Stimulated activated naive CD8-positive, alpha-beta T cell treated with anti-CD3 and anti-CD28 coated beads, Interleukin-15, Interleukin-2, amounts not matched to agents 100 ng/mL and 50 ng/mL, for 24 hours (primary cell): ENCODE measurements at regions not wholly inside any gene's neighbourhood (a gene's known extent, or its start where the extent isn't known, plus 50 kb on each side); places are given as distances from the start of the nearest gene placed in this dataset.
"Not testable (repeated sequence)": the region's sequence is repeated elsewhere in the genome, so short reads cannot be mapped to it uniquely, and the experiment has no call there.

ENCODE experiments used
- H3K27ac Mint-ChIP-seq: one replicate; pipeline ENCODE4 v1.8.0; 2021; ENCODE audit warnings: mild to moderate bottlenecking, mixed read lengths
- H3K27me3 Mint-ChIP-seq: one replicate; pipeline ENCODE4 v1.8.0; 2021; ENCODE audit warnings: mixed read lengths
- H3K36me3 Mint-ChIP-seq: one replicate; pipeline ENCODE4 v1.8.0; 2021; ENCODE audit warnings: low read depth, mixed read lengths
- H3K4me1 Mint-ChIP-seq: one replicate; pipeline ENCODE4 v1.8.0; 2021; ENCODE audit warnings: low read depth, mixed read lengths
- H3K4me3 Mint-ChIP-seq: one replicate; pipeline ENCODE4 v1.8.0; 2021; ENCODE audit warnings: mild to moderate bottlenecking, mixed read lengths
- H3K9me3 Mint-ChIP-seq: one replicate; pipeline ENCODE4 v1.8.0; 2021; ENCODE audit warnings: mixed read lengths

DNA sequence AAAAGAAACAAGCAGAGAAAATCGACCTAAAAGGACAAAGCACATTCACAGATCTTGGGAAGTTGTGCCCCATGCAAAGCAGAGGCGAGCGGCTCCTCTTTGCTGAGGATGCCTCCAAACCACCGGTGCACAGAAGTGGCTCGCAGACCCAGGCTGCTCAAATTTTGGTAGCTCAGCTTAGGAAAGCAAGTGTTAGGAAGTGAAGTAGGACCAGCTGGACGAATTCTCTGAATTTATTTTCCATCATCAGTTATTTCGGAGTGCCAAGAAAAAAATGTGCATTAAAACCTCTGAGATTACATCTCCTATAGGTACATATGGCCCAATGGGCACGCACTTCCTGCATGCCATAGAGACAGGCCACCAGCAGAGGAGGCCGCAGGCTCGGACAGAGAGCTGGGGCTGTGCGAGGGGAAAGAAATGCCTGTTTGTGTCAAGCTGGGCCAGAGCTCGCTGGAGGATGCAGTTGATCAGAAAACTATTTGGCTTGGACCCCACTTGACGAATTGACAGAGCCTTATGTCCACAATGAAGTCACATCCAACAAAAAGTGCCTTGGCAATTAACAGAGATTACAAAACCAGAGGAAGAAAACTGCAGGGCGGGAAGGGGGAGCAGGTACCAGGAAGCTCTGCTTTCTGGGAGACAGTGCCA lies 122.3 kb upstream of the LYZL2 start:
- Mint-ChIP-seq H3K27ac (peak overlapping the region; percentile 64), H3K27me3 (peaks cover 7% of the 10 kb centered on the region), H3K36me3 (no peaks in the 10 kb centered on the region), H3K9me3 (no peaks in the 10 kb centered on the region), H3K4me3 (peak overlapping the region; percentile 47), H3K4me1 (peaks cover 41% of the 10 kb centered on the region)

DNA sequence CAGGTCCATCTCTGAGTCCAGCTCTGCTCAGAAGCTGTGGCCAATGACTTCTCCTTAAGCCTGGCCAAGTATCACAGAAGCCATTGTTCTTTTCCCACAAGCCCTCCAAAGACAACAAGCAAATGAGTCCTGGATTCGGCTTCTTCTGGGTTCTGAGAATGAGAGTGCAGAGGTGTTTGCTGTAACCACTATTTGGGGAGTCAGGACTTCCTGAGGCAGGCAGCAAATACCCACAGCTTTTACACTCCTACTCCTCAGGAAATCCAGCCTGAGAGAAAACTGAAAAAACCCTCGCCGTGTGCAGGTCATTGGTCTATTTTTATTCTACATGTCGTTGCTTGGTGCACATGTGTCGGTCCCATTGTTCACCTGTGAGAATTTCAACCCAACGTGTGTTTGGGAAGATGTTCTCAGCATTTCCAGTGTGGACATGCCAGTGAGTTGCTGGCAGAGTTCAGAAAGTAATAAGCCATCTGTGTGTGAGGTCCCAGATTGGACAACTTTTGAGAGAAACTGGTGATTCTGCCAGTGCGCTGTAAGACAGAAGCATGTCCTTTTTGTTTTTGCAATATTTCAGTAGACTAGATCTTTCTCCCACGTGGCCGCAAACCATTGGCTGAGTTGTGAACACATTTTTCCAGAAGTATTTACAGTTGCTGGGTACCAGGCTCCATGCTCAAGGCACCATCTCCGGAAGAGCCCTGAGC lies 121.6 kb upstream of the LYZL2 start:
- peak overlapping the region; percentile 47 for H3K4me3 Mint-ChIP-seq
- peak overlapping the region; percentile 64 for H3K27ac Mint-ChIP-seq
- H3K27me3 Mint-ChIP-seq = peaks cover 7% of the 10 kb centered on the region
- H3K36me3 Mint-ChIP-seq = no peaks in the 10 kb centered on the region
- H3K4me1 Mint-ChIP-seq = peaks cover 45% of the 10 kb centered on the region
- no peaks in the 10 kb centered on the region for H3K9me3 Mint-ChIP-seq

DNA sequence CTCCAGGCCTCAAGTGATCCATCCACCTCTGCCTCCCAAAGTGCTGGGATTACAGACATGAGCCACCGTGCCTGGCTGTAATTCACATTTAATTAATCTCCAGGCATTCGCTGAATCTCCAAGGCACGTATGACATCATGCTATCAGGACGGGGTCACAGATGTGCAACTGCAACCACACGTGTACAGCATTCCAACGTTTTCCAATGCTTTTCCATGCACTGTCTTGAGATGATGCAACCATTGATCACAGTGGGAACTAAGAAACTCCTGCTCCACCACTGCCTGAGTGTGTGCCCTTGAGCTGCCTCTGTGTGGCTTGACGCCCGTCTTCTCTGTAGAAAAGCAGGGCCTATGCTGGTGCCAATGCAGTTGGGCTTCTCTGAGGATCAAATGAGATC lies 119.8 kb upstream of the LYZL2 start:
- peaks cover 7% of the 10 kb centered on the region for H3K27me3 Mint-ChIP-seq
- peaks cover 48% of the 10 kb centered on the region for H3K4me1 Mint-ChIP-seq
- H3K36me3 Mint-ChIP-seq = no peaks in the 10 kb centered on the region
- H3K27ac Mint-ChIP-seq = no peak overlapping the region
- no peak overlapping the region for H3K4me3 Mint-ChIP-seq
- no peaks in the 10 kb centered on the region for H3K9me3 Mint-ChIP-seq

DNA sequence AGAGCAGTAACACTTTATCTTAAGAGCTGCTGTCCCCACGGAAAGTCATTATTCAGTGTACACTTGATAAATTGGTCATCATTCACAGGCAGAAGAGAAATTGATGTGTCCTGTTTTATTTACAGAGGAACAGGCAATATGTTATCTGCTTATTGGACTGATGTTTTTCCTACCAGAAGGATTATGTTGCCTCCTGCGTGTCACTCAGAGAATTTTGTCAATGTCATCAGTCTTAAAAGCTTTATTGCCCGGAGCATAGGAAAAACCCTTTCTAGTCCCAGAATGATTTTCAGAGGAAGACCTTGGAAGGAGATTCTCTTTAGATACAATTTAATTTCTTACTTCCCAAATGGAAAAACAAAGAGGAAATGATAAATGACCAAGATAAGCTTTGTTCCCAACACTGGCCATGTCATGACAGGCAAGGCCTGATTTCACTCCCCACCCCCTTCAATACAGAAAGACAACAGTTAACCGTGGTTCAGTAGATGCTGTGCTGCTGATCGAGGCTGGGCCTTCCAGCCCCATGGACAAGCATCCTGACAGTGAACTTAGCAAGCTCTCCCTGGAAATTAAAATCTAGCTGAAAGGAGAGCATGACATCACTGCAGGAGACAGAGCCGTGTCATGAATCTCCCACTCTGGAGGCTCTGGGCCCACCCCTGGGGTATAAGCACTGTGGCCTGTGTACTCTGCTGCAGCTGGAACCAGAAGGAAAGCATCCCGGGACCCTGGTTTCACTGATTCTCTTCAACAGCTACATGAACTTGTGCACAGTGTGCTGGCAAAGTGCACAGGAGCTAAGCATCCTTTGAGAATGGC lies 118.8 kb upstream of the LYZL2 start:
- Mint-ChIP-seq H3K4me1 (peaks cover 48% of the 10 kb centered on the region), H3K27ac (peak overlapping the region; percentile 1), H3K4me3 (no peak overlapping the region), H3K27me3 (peaks cover 7% of the 10 kb centered on the region), H3K9me3 (no peaks in the 10 kb centered on the region), H3K36me3 (no peaks in the 10 kb centered on the region)

DNA sequence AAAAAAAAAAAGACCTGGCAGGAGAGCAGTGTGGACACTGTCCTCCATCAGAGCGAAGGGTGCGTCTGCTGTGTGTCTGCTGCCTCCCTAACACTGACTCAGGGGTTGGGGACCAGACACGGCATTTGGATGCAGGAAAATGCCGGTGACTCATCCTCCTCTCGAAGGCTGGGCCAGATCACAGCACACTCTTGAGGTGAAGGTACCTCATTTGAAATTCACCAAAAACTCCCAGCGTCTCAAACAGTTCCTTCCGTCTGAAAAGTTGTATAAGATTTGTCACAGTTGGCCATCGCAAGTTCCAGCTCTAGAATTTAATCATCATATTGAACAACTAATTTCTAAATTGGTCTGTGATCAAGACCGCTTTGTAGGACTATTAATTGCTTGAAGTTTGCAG lies 118.1 kb upstream of the LYZL2 start:
- Mint-ChIP-seq H3K9me3 (no peaks in the 10 kb centered on the region), H3K4me1 (peaks cover 52% of the 10 kb centered on the region), H3K36me3 (no peaks in the 10 kb centered on the region), H3K27me3 (peaks cover 7% of the 10 kb centered on the region), H3K27ac (peak overlapping the region; percentile 67), H3K4me3 (no peak overlapping the region)

DNA sequence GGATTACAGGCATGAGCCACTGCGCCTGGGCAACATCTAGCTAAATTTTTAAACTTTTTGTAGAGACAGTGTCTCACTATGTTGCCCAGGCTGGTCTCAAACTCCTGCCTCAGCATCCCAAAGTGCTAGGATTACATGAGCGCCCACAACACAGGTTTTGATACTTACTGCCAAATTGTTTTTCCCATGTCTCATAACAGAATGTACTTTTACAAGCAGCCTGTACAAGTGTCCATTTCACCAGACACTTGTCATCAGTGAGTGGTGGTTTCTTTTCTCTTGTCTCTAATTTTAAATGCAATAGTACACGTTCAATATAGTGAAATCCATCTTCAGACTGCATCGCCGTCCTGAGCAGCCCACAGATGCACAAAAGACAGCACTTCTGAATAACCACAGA lies 116.4 kb upstream of the LYZL2 start:
- Mint-ChIP-seq H3K4me3 (no peak overlapping the region), H3K27ac (peak overlapping the region; percentile 32), H3K4me1 (peaks cover 53% of the 10 kb centered on the region), H3K36me3 (no peaks in the 10 kb centered on the region), H3K9me3 (no peaks in the 10 kb centered on the region), H3K27me3 (peaks cover 4% of the 10 kb centered on the region)

DNA sequence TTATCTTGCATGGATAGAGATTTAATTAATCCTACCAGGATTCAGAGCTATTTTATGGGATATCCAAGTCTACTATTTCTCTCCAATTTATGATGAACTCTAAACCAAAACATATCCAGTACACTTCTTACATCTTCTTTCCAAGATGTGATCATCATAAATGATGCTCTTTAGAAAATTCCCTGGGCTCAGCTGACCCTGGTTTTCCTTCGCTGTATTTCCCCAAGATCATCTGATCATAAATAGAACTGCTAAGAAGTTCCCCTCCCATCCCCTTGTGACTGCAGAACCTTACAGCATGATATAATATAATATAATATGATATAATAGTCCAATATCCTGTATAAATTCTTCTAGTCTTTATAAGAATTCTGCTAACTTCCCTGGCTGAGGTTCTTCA lies 114.6 kb upstream of the LYZL2 start:
- H3K4me1 Mint-ChIP-seq = peaks cover 41% of the 10 kb centered on the region
- H3K4me3 Mint-ChIP-seq = no peak overlapping the region
- no peak overlapping the region for H3K27ac Mint-ChIP-seq
- H3K36me3 Mint-ChIP-seq = no peaks in the 10 kb centered on the region
- no peaks in the 10 kb centered on the region for H3K27me3 Mint-ChIP-seq
- no peaks in the 10 kb centered on the region for H3K9me3 Mint-ChIP-seq

DNA sequence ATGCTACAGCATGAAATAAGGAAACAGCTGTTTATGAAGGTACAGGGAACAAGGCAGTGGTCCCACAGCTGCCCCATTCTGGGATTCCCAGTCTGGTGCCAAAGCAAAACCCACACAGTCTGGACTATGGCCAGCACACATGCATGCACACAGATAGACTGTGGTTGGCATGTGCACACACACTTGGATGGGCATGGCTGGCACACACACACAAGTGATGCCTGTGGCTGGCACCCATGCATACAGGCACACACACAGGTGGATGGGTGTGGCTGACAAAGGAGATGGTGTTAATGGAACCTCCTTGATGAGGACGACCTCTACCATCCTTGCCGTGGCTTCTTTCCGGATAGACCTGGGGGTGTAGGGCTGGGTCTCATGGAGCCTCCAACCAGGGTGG lies 114.0 kb upstream of the LYZL2 start:
- no peak overlapping the region for H3K27ac Mint-ChIP-seq
- H3K9me3 Mint-ChIP-seq = no peaks in the 10 kb centered on the region
- no peaks in the 10 kb centered on the region for H3K36me3 Mint-ChIP-seq
- no peaks in the 10 kb centered on the region for H3K27me3 Mint-ChIP-seq
- H3K4me3 Mint-ChIP-seq = no peak overlapping the region
- H3K4me1 Mint-ChIP-seq = peaks cover 40% of the 10 kb centered on the region

DNA sequence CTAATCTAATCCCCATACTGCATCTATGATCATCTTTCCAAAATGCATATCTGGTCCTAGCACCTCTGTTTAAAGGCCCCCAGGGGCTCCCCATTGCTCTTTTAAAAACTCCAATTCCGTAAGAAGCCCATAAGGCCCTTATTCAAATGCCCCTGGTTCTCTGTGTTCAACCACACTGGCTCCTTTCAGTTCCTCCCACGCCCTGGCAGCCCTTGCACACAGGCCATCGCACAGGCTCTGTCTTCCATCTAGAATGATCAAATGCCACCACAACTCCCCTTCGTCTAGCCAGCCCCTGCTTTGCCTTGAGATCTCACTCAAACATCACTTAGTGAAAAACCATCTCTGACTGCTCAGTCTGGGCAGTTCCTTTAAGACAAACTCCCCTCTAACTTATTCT lies 112.9 kb upstream of the LYZL2 start:
- peak overlapping the region; percentile 18 for H3K4me3 Mint-ChIP-seq
- H3K9me3 Mint-ChIP-seq = no peaks in the 10 kb centered on the region
- peaks cover 38% of the 10 kb centered on the region for H3K4me1 Mint-ChIP-seq
- H3K36me3 Mint-ChIP-seq = no peaks in the 10 kb centered on the region
- H3K27me3 Mint-ChIP-seq = no peaks in the 10 kb centered on the region
- H3K27ac Mint-ChIP-seq = peak overlapping the region; percentile 75

DNA sequence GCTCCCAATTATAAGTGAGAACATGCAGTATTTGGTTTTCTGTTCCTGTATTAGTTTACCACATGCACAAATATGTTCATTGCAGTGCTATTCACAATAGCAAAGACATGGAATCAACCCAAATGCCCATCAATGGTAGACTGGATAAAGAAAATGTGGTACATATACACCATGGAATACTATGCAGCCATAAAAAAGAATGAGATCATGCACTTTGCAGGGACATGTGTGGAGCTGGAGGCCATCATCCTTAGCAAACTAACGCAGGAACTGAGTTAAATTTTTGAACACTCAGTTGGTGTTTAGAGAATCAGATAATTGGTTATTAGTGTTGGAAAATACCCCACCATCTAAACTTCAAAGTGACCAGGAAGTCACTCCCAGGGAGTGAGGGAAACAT lies 111.2 kb upstream of the LYZL2 start:
- peaks cover 38% of the 10 kb centered on the region for H3K4me1 Mint-ChIP-seq
- H3K36me3 Mint-ChIP-seq, H3K27me3 Mint-ChIP-seq, H3K9me3 Mint-ChIP-seq, H3K27ac Mint-ChIP-seq, H3K4me3 Mint-ChIP-seq: not testable (repeated sequence)

DNA sequence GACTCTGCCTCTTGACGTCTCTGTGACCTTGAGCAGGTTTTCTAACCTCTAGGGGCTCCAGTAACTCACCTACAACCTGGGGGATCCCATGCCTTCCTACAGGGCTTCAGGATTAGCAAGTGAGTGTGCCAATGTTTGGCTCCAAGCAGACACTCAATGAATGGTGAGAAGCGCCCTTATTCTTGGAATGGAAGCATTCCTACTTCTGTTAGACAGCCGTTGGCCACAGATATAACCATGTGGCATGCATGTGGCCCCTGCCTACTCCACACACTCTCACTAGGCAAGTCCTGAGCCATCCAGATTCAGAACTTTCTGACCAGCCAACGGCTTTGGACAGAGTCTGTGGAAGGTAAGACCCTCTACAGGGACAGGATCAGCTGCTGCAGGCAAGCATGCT lies 108.9 kb upstream of the LYZL2 start:
- Mint-ChIP-seq H3K4me3 (no peak overlapping the region), H3K36me3 (no peaks in the 10 kb centered on the region), H3K27me3 (no peaks in the 10 kb centered on the region), H3K9me3 (no peaks in the 10 kb centered on the region), H3K4me1 (peaks cover 43% of the 10 kb centered on the region), H3K27ac (peak overlapping the region; percentile 17)

DNA sequence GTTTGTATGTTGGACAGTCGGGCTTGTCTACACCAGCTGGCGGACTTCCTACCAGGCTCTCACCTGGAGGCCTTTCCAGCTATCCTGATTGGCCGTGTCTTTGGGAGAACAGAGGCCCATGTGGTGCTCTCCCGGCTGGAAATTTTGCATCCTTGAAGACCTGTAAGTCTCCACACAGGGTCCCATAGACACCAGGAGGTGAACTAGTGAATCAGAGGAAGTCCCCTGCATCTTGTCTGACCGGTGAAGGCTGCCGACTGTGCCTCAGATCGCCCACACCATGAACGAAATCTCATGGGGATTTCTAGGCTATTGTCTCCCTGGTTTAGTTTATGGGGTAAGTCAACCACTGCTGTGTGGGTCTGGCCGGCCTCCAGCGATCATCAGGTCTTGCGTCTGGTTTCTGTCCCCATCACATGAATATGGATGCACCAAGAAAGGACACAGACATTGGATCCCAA lies 108.4 kb upstream of the LYZL2 start:
- Mint-ChIP-seq H3K9me3 (no peaks in the 10 kb centered on the region), H3K27me3 (no peaks in the 10 kb centered on the region), H3K4me1 (peaks cover 42% of the 10 kb centered on the region), H3K4me3 (no peak overlapping the region), H3K27ac (peak overlapping the region; percentile 17), H3K36me3 (no peaks in the 10 kb centered on the region)

DNA sequence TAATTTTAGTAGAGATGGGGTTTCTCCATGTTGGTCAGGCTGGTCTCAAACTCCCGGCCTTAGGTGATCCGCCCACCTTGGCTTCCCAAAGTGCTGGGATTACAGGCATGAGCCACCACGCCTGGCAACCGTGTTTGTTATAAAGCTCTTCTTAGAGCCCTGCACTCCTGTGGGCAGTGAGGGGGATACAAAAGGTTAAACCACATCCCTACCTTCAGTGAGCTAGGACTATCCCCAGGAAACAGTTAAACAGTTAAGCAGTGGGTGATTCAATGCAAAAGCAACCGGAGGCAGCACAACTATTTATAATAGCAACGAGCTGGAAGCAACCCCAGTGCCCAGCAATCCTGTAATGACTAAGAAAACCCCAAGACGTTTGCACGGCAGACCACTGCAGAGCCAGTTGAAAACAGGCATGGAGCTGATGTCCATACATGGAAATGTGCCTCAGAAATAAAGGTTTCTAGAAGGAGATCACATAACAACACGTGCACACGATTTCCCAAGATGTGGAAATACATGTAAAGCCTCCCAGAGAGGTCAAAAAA lies 107.2 kb upstream of the LYZL2 start:
- Mint-ChIP-seq H3K4me3 (no peak overlapping the region), H3K27me3 (no peaks in the 10 kb centered on the region), H3K36me3 (no peaks in the 10 kb centered on the region), H3K4me1 (peaks cover 30% of the 10 kb centered on the region), H3K27ac (peak overlapping the region; percentile 46), H3K9me3 (no peaks in the 10 kb centered on the region)

DNA sequence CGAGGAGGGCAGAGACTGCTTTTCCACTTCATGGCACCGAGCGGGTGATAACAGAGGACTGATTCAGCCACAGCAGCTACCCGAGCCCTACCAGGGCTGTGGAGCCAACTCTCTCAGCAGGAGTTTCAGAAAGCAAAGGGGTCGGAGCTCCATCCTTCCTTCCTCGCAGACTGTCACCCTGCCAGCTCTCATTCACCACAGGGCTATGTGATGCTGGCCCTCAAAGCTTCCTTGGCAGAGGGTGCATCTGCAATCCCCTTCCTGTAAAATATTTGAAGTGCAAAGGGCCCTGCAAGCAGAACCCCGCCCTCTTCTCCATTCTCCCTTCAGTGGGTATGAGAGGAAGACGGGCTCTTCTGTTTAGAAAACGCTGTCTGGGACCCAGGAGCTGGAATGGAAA lies 105.3 kb upstream of the LYZL2 start:
- Mint-ChIP-seq H3K9me3 (no peaks in the 10 kb centered on the region), H3K4me3 (no peak overlapping the region), H3K27ac (peak overlapping the region; percentile 52)

DNA sequence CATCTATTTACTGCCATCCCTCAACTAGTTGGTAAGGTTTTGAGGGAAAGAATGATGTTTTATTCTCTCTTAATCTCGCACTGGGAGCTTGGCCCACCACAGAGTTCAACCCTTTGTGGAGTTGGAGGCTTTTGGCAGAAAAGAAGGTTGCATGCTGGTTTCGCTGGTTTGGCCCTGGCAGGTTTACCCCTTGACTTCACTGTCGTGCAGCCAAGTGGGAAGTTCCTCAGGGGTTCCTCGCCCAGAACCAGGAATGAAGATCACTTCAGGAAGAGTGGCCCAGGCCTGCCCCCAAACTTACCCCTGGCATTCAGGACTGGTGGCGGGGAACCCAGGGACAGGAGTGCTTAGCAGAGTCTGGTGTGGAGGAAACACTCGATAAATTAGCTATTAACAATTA lies 103.1 kb upstream of the LYZL2 start:
- H3K27me3 Mint-ChIP-seq = no peaks in the 10 kb centered on the region
- H3K9me3 Mint-ChIP-seq = no peaks in the 10 kb centered on the region
- peaks cover 19% of the 10 kb centered on the region for H3K4me1 Mint-ChIP-seq
- H3K36me3 Mint-ChIP-seq = no peaks in the 10 kb centered on the region
- no peak overlapping the region for H3K4me3 Mint-ChIP-seq
- no peak overlapping the region for H3K27ac Mint-ChIP-seq

More for the DNA sequence above, 105.3 kb upstream of the LYZL2 start:
- H3K4me1 Mint-ChIP-seq = peaks cover 26% of the 10 kb centered on the region
- no peaks in the 10 kb centered on the region for H3K36me3 Mint-ChIP-seq
- no peaks in the 10 kb centered on the region for H3K27me3 Mint-ChIP-seq
